ENCODE measurements at regions not wholly inside any gene's neighbourhood (a gene's known extent, or its start where the extent isn't known, plus 50 kb on each side); places are given as distances from the start of the nearest gene placed in this dataset.
A peak's percentile ranks its signal among the peaks of the same experiment; 100 is the strongest.

DNA sequence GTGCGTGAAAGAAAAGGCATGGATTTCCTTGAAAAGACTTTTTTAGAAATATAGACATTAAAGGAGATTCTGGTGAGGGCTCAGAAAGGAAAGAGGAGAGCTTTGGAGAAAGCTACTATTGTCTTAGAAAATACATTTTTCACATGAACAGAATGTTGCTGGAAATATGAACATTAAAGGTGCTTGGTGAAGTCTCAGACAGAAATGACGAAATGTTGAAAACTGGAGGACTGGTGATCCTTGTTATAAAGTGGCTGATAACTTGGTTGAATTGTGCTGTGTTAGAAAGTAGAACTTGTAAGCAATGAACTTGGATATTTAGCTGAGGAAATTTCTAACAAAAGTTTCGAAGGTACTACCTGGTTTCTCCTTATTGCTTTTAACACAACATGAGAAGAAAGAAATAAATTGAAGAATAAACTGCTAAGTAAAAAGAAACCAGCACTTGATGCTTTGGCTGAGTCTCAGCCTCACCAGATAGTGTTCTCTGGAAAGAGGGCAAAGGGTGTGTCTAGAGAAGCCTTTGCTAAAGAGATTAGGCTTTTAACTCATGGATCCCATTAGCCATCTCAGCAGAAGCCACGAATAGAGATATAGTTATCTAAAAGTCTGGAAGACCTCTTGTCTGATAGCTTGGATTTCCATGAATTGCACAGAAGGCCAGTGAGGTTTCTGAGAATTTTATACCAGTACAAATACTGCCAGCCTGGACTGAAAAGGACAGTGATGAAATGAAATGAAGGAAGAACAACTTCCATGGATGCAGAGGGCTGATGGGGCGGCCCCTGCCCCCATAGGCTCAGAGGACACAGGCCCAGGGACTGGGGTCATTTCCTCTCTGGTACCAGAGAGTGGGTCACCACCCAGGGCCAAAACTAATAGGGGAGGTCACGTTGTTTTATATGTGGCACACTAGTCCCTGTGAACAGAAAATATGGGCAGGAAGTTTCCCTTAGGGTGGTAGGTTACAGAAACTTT, 91.5 kb downstream of the RPL22L1 start (continued):
- TF ChIP-seq NR1H2 (CRISPR knock-in tag; IDR thresholded peaks at IDR 0.05) (no peak), NFE2 (IDR thresholded peaks at IDR 0.05; ENCODE audit: low read depth) (0 out of 2 replicates have a peak, but pooled peaks have one; percentile 11), SRSF9 (IDR thresholded peaks at IDR 0.05; ENCODE audit: borderline replicate concordance, low read depth, low read length) (no peak), CBX3 (IDR thresholded peaks at IDR 0.05; ENCODE audit: borderline replicate concordance in 1 of 2, low read length in 2 of 2) (0 out of 3 replicates have a peak, but pooled peaks of 1 of the 2 experiments have one; percentile 14), SMAD2 (IDR thresholded peaks at IDR 0.05; ENCODE audit: low read depth, low read length) (no peak), ZNF239 (CRISPR knock-in tag; IDR thresholded peaks at IDR 0.05) (no peak; the same call in none of the 2 replicates), FOXP1 (CRISPR knock-in tag; IDR thresholded peaks at IDR 0.05) (no peak), CSDE1 (IDR thresholded peaks at IDR 0.05) (no peak), NR2C1 (IDR thresholded peaks at IDR 0.05) (peak; percentile 47; the same call in 1 of the 2 replicates), NR2C1 (tag; IDR thresholded peaks at IDR 0.05) (peak; percentile 40; the same call in 1 of the 2 replicates), PTBP1 (IDR thresholded peaks at IDR 0.05; ENCODE audit: low read depth, low read length) (no peak), GABPB2 (CRISPR knock-in tag; conservative IDR thresholded peaks at IDR 0.05) (no peak), TCF3 (CRISPR knock-in tag; IDR thresholded peaks at IDR 0.05) (peak; percentile 92), NBN (IDR thresholded peaks at IDR 0.05; ENCODE audit: low read depth) (peak; percentile 69; the same call in 1 of the 2 replicates), ZNF224 (CRISPR knock-in tag; IDR thresholded peaks at IDR 0.05) (no peak), ZNF583 (CRISPR knock-in tag; IDR thresholded peaks at IDR 0.05) (peak; percentile 87; the same call in 1 of the 2 replicates), HNRNPUL1 (IDR thresholded peaks at IDR 0.05; ENCODE audit: low read length) (no peak), MCM3 (IDR thresholded peaks at IDR 0.05) (no peak), ZFP36 (IDR thresholded peaks at IDR 0.05; ENCODE audit: low read depth, low read length, partially characterized antibody) (no peak), MIER1 (IDR thresholded peaks at IDR 0.05; ENCODE audit: low read depth) (no peak), ZNF431 (CRISPR knock-in tag; IDR thresholded peaks at IDR 0.05) (no peak), NFIC (IDR thresholded peaks at IDR 0.05) (peak; percentile 77)
- TF ChIP-seq, protein P1, sequence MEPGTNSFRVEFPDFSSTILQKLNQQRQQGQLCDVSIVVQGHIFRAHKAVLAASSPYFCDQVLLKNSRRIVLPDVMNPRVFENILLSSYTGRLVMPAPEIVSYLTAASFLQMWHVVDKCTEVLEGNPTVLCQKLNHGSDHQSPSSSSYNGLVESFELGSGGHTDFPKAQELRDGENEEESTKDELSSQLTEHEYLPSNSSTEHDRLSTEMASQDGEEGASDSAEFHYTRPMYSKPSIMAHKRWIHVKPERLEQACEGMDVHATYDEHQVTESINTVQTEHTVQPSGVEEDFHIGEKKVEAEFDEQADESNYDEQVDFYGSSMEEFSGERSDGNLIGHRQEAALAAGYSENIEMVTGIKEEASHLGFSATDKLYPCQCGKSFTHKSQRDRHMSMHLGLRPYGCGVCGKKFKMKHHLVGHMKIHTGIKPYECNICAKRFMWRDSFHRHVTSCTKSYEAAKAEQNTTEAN (CRISPR knock-in tag; IDR thresholded peaks at IDR 0.05): no peak
- TF ChIP-seq, protein P2, sequence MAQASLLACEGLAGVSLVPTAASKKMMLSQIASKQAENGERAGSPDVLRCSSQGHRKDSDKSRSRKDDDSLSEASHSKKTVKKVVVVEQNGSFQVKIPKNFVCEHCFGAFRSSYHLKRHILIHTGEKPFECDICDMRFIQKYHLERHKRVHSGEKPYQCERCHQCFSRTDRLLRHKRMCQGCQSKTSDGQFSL (CRISPR knock-in tag; IDR thresholded peaks at IDR 0.05): no peak
- TF ChIP-seq, protein P2 (tag; IDR thresholded peaks at IDR 0.05): no peak
- TF ChIP-seq, protein P3, sequence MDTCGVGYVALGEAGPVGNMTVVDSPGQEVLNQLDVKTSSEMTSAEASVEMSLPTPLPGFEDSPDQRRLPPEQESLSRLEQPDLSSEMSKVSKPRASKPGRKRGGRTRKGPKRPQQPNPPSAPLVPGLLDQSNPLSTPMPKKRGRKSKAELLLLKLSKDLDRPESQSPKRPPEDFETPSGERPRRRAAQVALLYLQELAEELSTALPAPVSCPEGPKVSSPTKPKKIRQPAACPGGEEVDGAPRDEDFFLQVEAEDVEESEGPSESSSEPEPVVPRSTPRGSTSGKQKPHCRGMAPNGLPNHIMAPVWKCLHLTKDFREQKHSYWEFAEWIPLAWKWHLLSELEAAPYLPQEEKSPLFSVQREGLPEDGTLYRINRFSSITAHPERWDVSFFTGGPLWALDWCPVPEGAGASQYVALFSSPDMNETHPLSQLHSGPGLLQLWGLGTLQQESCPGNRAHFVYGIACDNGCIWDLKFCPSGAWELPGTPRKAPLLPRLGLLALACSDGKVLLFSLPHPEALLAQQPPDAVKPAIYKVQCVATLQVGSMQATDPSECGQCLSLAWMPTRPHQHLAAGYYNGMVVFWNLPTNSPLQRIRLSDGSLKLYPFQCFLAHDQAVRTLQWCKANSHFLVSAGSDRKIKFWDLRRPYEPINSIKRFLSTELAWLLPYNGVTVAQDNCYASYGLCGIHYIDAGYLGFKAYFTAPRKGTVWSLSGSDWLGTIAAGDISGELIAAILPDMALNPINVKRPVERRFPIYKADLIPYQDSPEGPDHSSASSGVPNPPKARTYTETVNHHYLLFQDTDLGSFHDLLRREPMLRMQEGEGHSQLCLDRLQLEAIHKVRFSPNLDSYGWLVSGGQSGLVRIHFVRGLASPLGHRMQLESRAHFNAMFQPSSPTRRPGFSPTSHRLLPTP (IDR thresholded peaks at IDR 0.05; ENCODE audit: borderline replicate concordance, extremely low read depth, insufficient read length): no peak

All from K562 (cell line).